Activated CD8-positive, alpha-beta memory T cell treated with anti-CD3 and anti-CD28 coated beads for 48 hours (primary cell): ENCODE measurements at regions not wholly inside any gene's neighbourhood (a gene's known extent, or its start where the extent isn't known, plus 50 kb on each side); places are given as distances from the start of the nearest gene placed in this dataset.
"Not testable (repeated sequence)": the region's sequence is repeated elsewhere in the genome, so short reads cannot be mapped to it uniquely, and the experiment has no call there.

ENCODE experiments used
- DNase-seq, 3 experiments: peaks; one replicate each; pipeline ENCODE4 v3.0.0-alpha.2; 2020; ENCODE audit warnings: low read depth in 2 of 3, low spot score in 2 of 3

GRCh38 chr3:17841190-17841828 lies 98.9 kb upstream of the TBC1D5 start:
- DNase-seq = peak; percentile 28 to 80 (median 65)

DNA sequence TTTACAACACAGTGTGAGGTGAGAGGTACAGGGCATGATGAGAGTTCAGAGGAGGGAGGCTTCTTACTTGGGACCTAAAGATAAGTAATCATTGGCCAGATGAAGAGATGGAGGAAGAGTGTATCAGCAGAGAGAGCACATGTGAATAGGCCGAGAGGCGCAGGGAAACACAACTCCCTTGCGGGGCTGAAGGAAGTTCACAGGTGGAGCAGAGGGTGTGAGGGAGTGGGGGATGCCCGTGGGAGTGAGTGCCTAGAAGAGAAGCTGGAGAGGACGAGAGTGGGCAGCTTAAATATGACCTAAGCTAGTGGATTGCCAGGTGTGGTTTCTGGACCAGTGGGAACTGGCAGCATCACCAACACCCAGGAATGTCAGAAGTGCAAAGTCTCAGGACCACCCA lies 98.2 kb upstream of the TBC1D5 start:
- DNase-seq = no peak

DNA sequence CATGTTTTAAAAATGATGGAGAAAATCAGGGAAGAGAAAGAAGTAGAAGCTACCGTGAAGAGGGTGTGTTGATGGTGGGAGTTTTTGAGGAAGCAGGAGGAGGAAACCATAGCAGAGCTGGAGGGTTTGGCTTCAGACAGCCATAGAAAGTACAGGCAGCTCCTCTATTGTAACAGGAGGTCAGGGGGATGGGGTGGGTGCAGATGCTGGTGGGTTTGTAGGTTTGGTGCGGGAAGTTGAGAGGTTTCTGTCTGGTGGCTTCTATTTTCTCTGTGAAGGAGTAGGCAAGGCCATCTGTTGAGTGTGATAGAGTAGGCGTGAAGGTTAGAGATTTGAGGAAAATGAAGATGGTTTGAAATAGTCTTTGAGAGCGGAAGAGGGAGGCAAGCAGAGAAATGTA lies 97.7 kb upstream of the TBC1D5 start:
- DNase-seq = no peak

GRCh38 chr3:17836919-17837318 lies 94.5 kb upstream of the TBC1D5 start:
- DNase-seq = no peak

DNA sequence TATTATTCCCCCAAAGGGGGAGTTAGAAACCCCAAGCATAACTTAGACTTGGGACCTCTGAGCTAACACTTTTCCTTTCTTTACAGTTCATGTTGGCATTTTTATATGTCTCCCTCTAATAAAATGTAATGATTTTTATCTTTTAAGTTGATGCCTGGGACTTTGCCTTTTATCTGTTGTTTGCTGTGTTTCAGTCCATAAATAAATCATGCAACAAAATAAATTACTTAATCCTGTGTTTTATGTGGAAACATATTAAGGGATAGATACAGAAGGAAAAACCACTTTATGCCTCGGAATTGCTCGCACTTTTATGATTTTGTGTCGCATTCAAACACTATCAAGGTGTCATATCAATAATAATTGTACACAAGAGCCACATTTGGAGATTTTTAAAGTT lies 93.7 kb upstream of the TBC1D5 start:
- DNase-seq = no peak

GRCh38 chr3:17833786-17834559 lies 91.5 kb upstream of the TBC1D5 start:
- no peak for DNase-seq

DNA sequence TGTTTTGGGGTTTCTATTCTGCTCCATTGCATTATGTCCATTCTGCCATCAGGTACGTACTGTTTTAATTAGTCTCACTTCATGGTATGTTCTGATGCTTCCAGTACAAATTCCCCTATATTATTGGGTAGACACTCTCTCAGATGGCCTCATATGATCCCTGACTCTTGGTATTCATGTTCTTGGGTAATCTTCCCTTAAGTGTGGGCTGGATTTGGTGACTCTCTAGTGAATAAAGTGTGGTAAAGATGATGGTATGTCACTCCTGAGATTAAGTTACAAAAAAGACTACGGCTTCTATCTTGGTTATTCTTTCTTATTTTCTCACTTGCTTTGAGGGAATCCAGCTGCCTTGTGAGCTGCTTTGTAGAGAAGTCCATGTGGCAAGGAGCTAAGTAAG lies 89.6 kb upstream of the TBC1D5 start:
- no peak for DNase-seq

DNA sequence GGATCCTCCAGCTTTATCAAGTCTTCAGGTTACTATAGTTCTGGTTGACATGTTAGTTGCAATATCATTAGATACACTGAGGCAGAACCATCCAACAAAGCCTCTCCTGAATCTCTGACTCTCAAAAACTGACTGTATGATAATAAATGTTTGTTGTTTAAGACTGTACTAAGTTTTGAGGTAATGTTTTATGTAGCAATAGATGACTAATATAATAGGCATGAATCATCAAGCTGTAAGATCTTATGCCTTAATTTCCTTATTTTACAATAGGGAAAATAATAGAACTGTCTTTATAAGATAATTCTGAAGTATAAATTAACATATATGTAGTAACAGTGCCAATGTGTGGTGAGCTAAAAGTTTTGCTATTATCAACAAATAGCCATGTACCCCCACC lies 88.9 kb upstream of the TBC1D5 start:
- DNase-seq = no peak

- no peak for DNase-seq
These were observed 88.4 kb upstream of the TBC1D5 start for GRCh38 chr3:17830788-17831187.

DNA sequence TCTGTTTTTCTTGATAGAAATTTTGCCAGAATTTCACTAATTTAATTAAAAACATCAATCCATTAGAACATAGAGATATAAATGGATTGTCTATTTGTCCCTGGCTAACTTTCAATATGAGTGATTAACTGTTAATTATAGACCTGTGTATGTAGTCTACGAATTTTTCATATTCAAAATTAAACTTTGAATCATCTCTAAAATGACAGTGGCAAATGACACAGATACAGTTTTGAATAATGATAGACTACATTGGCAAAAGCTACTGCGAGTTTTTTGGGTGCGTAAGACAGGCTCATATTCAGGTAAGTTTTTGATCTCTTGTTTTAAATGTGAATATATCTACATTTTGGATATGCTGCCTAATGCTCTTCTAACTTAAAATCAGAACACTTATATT lies 86.0 kb upstream of the TBC1D5 start:
- DNase-seq = no peak

GRCh38 chr3:17825298-17825697 lies 82.9 kb upstream of the TBC1D5 start:
- no peak for DNase-seq

DNA sequence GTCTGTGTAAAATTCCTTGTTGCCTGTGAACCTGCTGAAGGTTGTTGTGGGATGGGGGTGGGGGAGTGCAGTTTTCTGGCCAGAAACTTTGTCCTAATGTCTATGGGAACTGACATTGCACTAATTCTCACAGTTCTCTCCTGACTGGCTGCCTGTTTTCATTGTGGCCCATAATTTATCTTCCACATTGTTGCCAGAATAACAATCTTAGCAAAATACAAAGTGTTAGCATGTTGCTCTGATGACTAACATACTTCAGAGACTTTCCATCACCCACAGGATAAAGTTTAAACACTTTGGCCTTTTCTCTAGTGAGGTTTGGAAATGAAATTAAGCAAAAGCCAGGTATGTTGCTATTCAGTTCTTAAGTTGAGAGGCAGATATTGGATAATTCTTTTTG lies 81.4 kb upstream of the TBC1D5 start:
- DNase-seq = no peak

- DNase-seq = no peak
These were observed 80.6 kb upstream of the TBC1D5 start for GRCh38 chr3:17823036-17823435.

DNA sequence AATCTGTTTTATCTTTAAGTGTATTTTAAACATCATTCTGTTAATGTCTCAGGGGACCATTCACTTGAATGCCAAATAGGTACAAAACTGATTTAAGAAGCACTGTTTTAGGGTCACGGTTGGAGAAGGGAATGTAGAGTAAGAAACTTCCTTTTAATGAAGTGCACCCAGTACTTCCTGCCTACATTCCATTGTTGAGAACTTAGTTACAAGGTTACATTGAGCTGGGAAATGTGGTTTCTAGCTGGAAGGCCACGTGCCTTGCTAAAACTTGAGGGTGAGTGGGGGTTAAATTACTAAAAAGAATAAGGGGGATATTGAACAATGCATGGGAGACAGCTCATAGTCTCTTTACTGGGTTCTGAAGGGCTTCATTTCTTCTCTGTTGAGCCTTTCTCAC lies 78.3 kb upstream of the TBC1D5 start:
- no peak for DNase-seq

GRCh38 chr3:17820275-17820674 lies 77.8 kb upstream of the TBC1D5 start:
- no peak for DNase-seq

DNA sequence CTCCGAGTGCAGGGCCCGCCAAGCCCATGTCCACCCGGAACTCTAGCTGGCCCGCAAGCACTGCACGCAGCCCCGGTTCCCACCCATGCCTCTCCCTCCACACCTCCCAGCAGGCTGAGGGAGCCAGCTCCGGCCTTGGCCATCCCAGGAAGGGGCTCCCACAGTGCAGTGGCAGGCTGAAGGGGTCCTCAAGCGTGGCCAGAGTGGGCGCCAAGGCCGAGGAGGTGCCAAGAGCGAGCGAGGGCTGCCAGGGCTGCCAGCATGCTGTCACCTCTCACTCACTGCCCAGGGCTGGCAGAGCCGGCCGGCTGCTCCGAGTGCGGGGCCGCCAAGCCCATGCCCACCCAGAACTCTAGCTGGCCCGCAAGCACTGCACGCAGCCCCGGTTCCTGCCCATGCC lies 75.5 kb upstream of the TBC1D5 start:
- not testable (repeated sequence) for DNase-seq

- DNase-seq = no peak
These were observed 75.1 kb upstream of the TBC1D5 start for GRCh38 chr3:17817545-17817944.

GRCh38 chr3:17816839-17817238 lies 74.4 kb upstream of the TBC1D5 start:
- DNase-seq = not testable (repeated sequence)

DNA sequence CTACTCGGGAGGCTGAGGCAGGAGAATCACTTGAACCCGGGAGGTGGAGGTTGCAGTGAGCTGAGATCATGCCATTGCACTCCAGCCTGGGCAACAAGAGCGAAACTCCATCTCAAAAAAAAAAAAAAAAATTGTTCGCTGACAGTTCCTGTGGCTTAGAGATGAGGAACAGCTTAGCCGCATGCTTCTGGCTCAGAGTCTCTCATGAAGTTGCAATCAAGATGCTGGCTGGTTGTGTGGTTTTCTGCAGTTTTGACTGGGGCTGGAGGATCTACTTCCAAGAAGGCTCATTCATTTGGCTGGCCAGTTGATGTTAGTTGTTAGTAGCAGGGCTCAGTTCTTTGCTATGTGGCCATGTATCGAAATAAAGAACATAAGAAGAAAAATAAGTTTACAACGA lies 69.9 kb upstream of the TBC1D5 start:
- not testable (repeated sequence) for DNase-seq

- DNase-seq = no peak
These were observed 69.2 kb upstream of the TBC1D5 start for GRCh38 chr3:17811646-17812045.

- DNase-seq = no peak
These were observed 68.3 kb upstream of the TBC1D5 start for GRCh38 chr3:17810759-17811158.

GRCh38 chr3:17808994-17809393 lies 66.6 kb upstream of the TBC1D5 start:
- DNase-seq = no peak

DNA sequence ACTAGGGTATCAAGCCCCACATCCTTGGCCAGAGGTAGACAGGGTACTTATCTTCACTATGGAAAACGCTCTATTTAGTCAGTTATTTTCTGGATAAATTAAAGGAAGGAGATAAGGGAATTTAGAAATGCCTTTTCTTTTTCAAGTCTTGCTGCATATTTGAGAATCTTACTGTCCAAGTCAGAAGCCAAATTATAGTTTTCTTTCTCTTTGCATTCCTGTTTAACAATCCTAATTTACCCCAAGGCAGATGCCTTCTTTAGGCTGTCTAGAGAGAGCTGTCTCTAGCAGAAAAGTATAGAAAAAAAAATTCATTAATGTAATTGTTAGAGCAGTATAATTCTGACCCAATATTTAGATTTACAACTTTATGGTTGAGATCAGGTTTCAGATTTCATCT lies 64.4 kb upstream of the TBC1D5 start:
- DNase-seq = no peak
